ENCODE measurements at regions not wholly inside any gene's neighbourhood (a gene's known extent, or its start where the extent isn't known, plus 50 kb on each side); places are given as distances from the start of the nearest gene placed in this dataset.

DNA sequence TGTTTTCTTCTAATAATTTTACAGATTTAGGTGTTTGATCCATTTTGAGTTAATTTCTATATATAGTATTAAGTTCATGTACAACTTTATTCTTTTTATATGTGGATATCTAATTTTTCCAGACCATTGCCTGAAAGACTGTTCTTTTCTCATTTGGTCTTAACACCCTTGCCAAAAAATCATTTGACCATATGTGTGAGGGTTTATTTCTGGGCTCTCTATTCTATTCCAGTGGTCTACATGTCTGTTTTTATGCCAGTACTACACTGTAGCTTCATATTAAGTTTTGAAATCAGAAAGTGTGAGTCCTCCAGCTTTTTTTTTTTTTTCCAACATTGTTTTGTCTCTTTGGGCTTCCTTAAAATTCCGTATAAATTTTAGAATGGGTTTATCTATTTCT lies 554.1 kb downstream of the KCNH5 start:
- no peak overlapping the region for H2AFZ ChIP-seq (ENCODE audit: low read depth, low read length, severe bottlenecking)
- no peaks in the 10 kb centered on the region for H3K9me2 ChIP-seq (replicated peaks; ENCODE audit: insufficient read depth, low read length)
- H3K27me3 ChIP-seq (ENCODE audit: low read length): no peaks in the 10 kb centered on the region
- no peaks in the 10 kb centered on the region for H3K79me2 ChIP-seq (ENCODE audit: insufficient read depth, low read length)
- no peak overlapping the region for H3K9ac ChIP-seq (ENCODE audit: low read length)
- no peak overlapping the region for H3K27ac ChIP-seq (ENCODE audit: low read depth, low read length)
- H3K4me2 ChIP-seq (ENCODE audit: low read depth, low read length, poor library complexity, severe bottlenecking): no peak overlapping the region
- TF ChIP-seq EZH2phosphoT487 (conservative IDR thresholded peaks at IDR 0.05; ENCODE audit: low read length) (no peak), CTCF (IDR thresholded peaks at IDR 0.05; ENCODE audit: insufficient read depth, low read length, poor library complexity, severe bottlenecking) (no peak)
- no peaks in the 10 kb centered on the region for H3K9me3 ChIP-seq (ENCODE audit: insufficient read depth, low read length)
- no peaks in the 10 kb centered on the region for H3K36me3 ChIP-seq (ENCODE audit: low read length)
- no peak overlapping the region for H3K4me3 ChIP-seq (ENCODE audit: insufficient read depth, low read length, poor library complexity, severe bottlenecking)
- no peaks in the 10 kb centered on the region for H4K20me1 ChIP-seq (ENCODE audit: low read depth, low read length)
- H3F3A ChIP-seq (ENCODE audit: insufficient read depth): no peaks in the 10 kb centered on the region

- Histone ChIP-seq H3K27me3 (ENCODE audit: low read length) (no peaks in the 10 kb centered on the region), H4K20me1 (ENCODE audit: low read depth, low read length) (no peaks in the 10 kb centered on the region), H3K9me2 (replicated peaks; ENCODE audit: insufficient read depth, low read length) (no peaks in the 10 kb centered on the region), H3K4me3 (ENCODE audit: insufficient read depth, low read length, poor library complexity, severe bottlenecking) (no peak overlapping the region), H3K4me2 (ENCODE audit: low read depth, low read length, poor library complexity, severe bottlenecking) (no peak overlapping the region), H3K9me3 (ENCODE audit: insufficient read depth, low read length) (peaks cover 18% of the 10 kb centered on the region; the same call in 1 of the 2 replicates), H3K27ac (ENCODE audit: low read depth, low read length) (no peak overlapping the region), H3K9ac (ENCODE audit: low read length) (no peak overlapping the region), H3F3A (ENCODE audit: insufficient read depth) (no peaks in the 10 kb centered on the region), H2AFZ (ENCODE audit: low read depth, low read length, severe bottlenecking) (no peak overlapping the region), H3K79me2 (ENCODE audit: insufficient read depth, low read length) (no peaks in the 10 kb centered on the region), H3K36me3 (ENCODE audit: low read length) (no peaks in the 10 kb centered on the region)
- TF ChIP-seq CTCF (IDR thresholded peaks at IDR 0.05; ENCODE audit: insufficient read depth, low read length, poor library complexity, severe bottlenecking): no peak
- no peak for TF ChIP-seq EZH2phosphoT487 (conservative IDR thresholded peaks at IDR 0.05; ENCODE audit: low read length)
These were observed 547.5 kb downstream of the KCNH5 start for GRCh38 chr14:62497708-62498107.

GRCh38 chr14:62501021-62501750 lies 544.1 kb downstream of the KCNH5 start:
- Histone ChIP-seq H3K36me3 (ENCODE audit: low read length) (no peaks in the 10 kb centered on the region), H3K27ac (ENCODE audit: low read depth, low read length) (no peak overlapping the region)

More at GRCh38 chr14:62501021-62501750, 544.1 kb downstream of the KCNH5 start:
- Histone ChIP-seq H3K9ac (ENCODE audit: low read length) (no peak overlapping the region), H3K4me3 (ENCODE audit: insufficient read depth, low read length, poor library complexity, severe bottlenecking) (no peak overlapping the region), H3K79me2 (ENCODE audit: insufficient read depth, low read length) (no peaks in the 10 kb centered on the region), H3F3A (ENCODE audit: insufficient read depth) (no peaks in the 10 kb centered on the region), H3K4me2 (ENCODE audit: low read depth, low read length, poor library complexity, severe bottlenecking) (no peak overlapping the region), H3K27me3 (ENCODE audit: low read length) (no peaks in the 10 kb centered on the region), H4K20me1 (ENCODE audit: low read depth, low read length) (no peaks in the 10 kb centered on the region), H2AFZ (ENCODE audit: low read depth, low read length, severe bottlenecking) (no peak overlapping the region), H3K9me3 (ENCODE audit: insufficient read depth, low read length) (peaks cover 18% of the 10 kb centered on the region; the same call in 1 of the 2 replicates), H3K9me2 (replicated peaks; ENCODE audit: insufficient read depth, low read length) (no peaks in the 10 kb centered on the region)
- TF ChIP-seq EZH2phosphoT487 (conservative IDR thresholded peaks at IDR 0.05; ENCODE audit: low read length): no peak
- TF ChIP-seq CTCF (IDR thresholded peaks at IDR 0.05; ENCODE audit: insufficient read depth, low read length, poor library complexity, severe bottlenecking): no peak

Data from SU-DHL-6 (cell line).